ENCODE measurements at regions not wholly inside any gene's neighbourhood (a gene's known extent, or its start where the extent isn't known, plus 50 kb on each side); places are given as distances from the start of the nearest gene placed in this dataset.

DNA sequence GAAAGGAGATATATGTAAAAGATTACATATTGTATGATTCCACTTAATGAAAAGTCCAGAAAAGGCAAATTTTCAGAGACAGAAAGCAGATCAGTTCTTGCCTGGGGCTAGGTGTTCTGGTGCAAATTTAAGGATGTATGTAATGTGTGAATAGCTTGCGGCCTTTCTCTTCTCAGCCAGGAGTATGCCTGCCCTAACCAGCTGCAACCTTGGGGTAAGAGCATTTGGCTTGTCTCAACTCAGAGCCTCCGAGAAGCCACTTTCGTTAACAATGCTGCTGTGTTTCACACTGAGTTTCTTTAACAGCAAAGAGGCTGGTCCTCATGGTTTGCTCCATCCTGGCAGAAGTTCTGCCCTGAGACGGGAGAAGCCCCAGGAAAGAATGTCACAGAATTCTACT is 102.7 kb downstream of the SPCS3 start:
- DNase-seq: no peak
- H3K27me3 ChIP-seq: no peaks in the 10 kb centered on the region
- no peaks in the 10 kb centered on the region for H3K4me1 ChIP-seq
- H3K4me3 ChIP-seq: no peak overlapping the region
- no peak overlapping the region for H3K27ac ChIP-seq
- no peaks in the 10 kb centered on the region for H3K36me3 ChIP-seq
- TF ChIP-seq, protein P1, sequence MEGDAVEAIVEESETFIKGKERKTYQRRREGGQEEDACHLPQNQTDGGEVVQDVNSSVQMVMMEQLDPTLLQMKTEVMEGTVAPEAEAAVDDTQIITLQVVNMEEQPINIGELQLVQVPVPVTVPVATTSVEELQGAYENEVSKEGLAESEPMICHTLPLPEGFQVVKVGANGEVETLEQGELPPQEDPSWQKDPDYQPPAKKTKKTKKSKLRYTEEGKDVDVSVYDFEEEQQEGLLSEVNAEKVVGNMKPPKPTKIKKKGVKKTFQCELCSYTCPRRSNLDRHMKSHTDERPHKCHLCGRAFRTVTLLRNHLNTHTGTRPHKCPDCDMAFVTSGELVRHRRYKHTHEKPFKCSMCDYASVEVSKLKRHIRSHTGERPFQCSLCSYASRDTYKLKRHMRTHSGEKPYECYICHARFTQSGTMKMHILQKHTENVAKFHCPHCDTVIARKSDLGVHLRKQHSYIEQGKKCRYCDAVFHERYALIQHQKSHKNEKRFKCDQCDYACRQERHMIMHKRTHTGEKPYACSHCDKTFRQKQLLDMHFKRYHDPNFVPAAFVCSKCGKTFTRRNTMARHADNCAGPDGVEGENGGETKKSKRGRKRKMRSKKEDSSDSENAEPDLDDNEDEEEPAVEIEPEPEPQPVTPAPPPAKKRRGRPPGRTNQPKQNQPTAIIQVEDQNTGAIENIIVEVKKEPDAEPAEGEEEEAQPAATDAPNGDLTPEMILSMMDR (IDR thresholded peaks at IDR 0.05): no peak
- no peak for TF ChIP-seq POLR2A (IDR thresholded peaks at IDR 0.05)
- H3K9me3 ChIP-seq: no peaks in the 10 kb centered on the region

GRCh38 chr4:176425035-176425434 is 105.3 kb downstream of the SPCS3 start:
- Histone ChIP-seq H3K9me3 (no peaks in the 10 kb centered on the region), H3K4me3 (no peak overlapping the region), H3K27me3 (no peaks in the 10 kb centered on the region), H3K36me3 (no peaks in the 10 kb centered on the region), H3K4me1 (no peaks in the 10 kb centered on the region), H3K27ac (no peak overlapping the region)
- TF ChIP-seq, protein P1 (IDR thresholded peaks at IDR 0.05): no peak
- DNase-seq: no peak

DNA sequence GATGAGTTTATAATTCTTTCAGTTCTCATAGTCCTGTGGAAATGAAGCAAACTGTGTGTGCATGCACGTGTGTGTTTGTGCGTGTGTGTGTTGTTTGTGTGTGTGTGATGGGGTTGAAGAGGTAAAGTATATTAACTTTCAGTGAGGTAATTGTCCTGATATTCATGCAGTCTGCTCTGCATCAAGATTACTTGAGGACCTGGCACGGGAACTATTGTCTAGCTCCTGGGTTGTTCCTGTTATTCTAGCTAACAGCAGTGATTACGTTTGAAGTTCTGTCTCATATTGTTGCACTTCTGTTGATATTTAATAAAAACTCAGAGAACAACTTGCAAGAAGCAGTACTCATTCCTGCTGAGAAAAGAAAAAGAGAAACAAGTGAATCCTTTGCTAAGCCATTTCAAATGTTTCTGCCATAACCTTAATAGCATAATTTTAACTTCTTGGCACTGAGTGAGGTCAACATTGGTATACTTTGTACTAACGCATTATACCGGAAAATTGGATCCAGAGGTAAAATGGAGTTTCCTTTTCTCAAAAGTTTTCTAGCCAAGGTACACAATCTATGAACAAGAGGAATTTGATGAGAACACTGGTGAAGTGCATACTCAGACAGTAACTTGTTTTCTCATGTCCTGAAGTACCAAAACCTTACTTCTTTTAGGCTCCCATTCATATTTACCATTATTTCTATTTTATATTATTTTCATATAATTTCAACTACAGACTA is 113.2 kb downstream of the SPCS3 start:
- Histone ChIP-seq H3K36me3 (no peaks in the 10 kb centered on the region), H3K27me3 (no peaks in the 10 kb centered on the region), H3K4me1 (no peaks in the 10 kb centered on the region), H3K27ac (no peak overlapping the region), H3K4me3 (no peak overlapping the region), H3K9me3 (no peaks in the 10 kb centered on the region)
- TF ChIP-seq, protein P1 (IDR thresholded peaks at IDR 0.05): no peak
- TF ChIP-seq POLR2A (IDR thresholded peaks at IDR 0.05): no peak
- no peak for DNase-seq

DNA sequence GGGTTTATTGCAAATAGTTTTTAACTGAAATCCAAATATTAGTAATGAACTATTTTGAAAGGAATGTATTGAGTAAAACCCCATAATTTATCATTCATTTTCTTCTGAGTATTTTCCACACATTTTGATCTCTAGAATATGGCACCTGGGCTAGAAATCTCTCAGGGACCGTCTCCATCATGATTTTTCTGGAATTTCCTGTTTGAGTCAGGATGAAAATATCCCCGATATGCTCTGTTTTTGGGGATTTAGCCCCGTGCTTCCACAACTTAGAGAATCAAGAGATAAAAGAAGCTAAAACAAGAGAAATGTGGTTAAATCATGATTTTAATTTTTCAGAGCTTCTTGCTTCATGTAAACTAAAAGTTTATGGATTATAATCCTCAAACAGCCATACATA is 114.2 kb downstream of the SPCS3 start:
- Histone ChIP-seq H3K27me3 (no peaks in the 10 kb centered on the region), H3K9me3 (no peaks in the 10 kb centered on the region), H3K4me3 (no peak overlapping the region), H3K27ac (no peak overlapping the region), H3K4me1 (no peaks in the 10 kb centered on the region), H3K36me3 (no peaks in the 10 kb centered on the region)
- no peak for DNase-seq
- TF ChIP-seq, protein P1 (IDR thresholded peaks at IDR 0.05): no peak
- no peak for TF ChIP-seq POLR2A (IDR thresholded peaks at IDR 0.05)

- Histone ChIP-seq H3K27ac (no peak overlapping the region), H3K4me3 (no peak overlapping the region), H3K9me3 (no peaks in the 10 kb centered on the region), H3K4me1 (no peaks in the 10 kb centered on the region), H3K27me3 (no peaks in the 10 kb centered on the region), H3K36me3 (no peaks in the 10 kb centered on the region)
- TF ChIP-seq POLR2A (IDR thresholded peaks at IDR 0.05): no peak
- TF ChIP-seq, protein P1 (IDR thresholded peaks at IDR 0.05): no peak
- DNase-seq: no peak
Observed at GRCh38 chr4:176435901-176436292, 116.1 kb downstream of the SPCS3 start.
